Subcutaneous abdominal adipose tissue (tissue), 5 donors: ENCODE measurements at regions not wholly inside any gene's neighbourhood (a gene's known extent, or its start where the extent isn't known, plus 50 kb on each side); places are given as distances from the start of the nearest gene placed in this dataset.

Experiments
- H3K27ac ChIP-seq: one replicate; pipeline ENCODE4 v1.7.0; 2013; ENCODE audit warnings: low read depth, mild to moderate bottlenecking, inconsistent platforms, low read length, moderate library complexity
- H3K27me3 ChIP-seq, 5 donors: one replicate each; pipeline ENCODE4 v1.7.0; 2013; ENCODE audit warnings: low read length in 5 of 5, inconsistent platforms in 1 of 5; ENCODE audit not compliant: control insufficient read depth in 5 of 5, insufficient read depth in 4 of 5
- H3K36me3 ChIP-seq, 5 donors: one replicate each; pipeline ENCODE4 v1.7.0; 2013; ENCODE audit warnings: low read length in 5 of 5; ENCODE audit not compliant: control insufficient read depth in 5 of 5, insufficient read depth in 5 of 5
- H3K4me1 ChIP-seq, 5 donors: one replicate each; pipeline ENCODE4 v1.7.0; 2013; ENCODE audit warnings: low read length in 5 of 5, mild to moderate bottlenecking in 3 of 5, moderate library complexity in 1 of 5; ENCODE audit not compliant: control insufficient read depth in 5 of 5, insufficient read depth in 5 of 5
- H3K4me3 ChIP-seq, 5 donors: one replicate each; pipeline ENCODE4 v1.7.0; 2013; ENCODE audit warnings: low read length in 5 of 5, low read depth in 1 of 5
- H3K9ac ChIP-seq, 5 donors: one replicate each; pipeline ENCODE4 v1.7.0; 2013; ENCODE audit warnings: low read length in 5 of 5, mild to moderate bottlenecking in 4 of 5, moderate library complexity in 3 of 5
- H3K9me3 ChIP-seq, 5 donors: one replicate each; pipeline ENCODE4 v1.7.0; 2013; ENCODE audit warnings: low read length in 5 of 5; ENCODE audit not compliant: control insufficient read depth in 5 of 5
- donor health status: healthy.
- donor health status: healthy.
- donor health status: healthy.
- donor health status: healthy.
- donor health status: healthy.

DNA sequence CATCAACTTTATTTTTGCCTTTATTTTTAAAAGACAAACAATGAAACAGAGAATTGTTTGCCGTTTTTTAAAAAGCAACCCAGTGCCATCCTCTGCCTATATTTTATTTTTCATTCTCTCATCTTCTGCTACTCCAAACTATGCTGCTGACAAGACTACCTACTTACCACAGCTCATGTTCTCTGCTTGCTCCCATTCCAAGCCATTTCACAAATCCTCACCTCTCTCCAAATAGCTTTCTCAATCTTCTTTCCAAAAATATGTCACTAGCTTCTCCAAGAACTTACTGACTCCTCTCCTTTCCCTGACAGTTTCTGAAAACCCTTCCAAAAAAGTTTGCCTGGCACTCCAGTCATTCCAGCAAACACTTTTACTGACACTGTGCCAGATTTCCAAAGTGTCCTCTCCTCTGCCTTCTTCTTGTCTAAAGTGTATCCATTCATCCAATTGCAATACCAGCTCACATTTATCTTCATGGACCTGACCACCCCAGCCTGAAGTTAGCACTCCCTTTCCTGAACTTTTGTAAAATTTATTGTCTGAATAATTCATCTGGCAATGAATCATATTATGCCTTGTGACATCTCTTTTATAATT is 766.5 kb upstream of the B3GALT2 start:
- Histone ChIP-seq H3K27me3 (no peaks in the 10 kb centered on the region), H3K36me3 (no peaks in the 10 kb centered on the region), H3K9ac (no peak overlapping the region), H3K27ac (no peak overlapping the region), H3K4me3 (no peak overlapping the region), H3K4me1 (peaks cover 0 to 15% (median 7%) of the 10 kb centered on the region in 5 donors), H3K9me3 (peaks cover 0 to 4% (median 0%) of the 10 kb centered on the region in 5 donors)

DNA sequence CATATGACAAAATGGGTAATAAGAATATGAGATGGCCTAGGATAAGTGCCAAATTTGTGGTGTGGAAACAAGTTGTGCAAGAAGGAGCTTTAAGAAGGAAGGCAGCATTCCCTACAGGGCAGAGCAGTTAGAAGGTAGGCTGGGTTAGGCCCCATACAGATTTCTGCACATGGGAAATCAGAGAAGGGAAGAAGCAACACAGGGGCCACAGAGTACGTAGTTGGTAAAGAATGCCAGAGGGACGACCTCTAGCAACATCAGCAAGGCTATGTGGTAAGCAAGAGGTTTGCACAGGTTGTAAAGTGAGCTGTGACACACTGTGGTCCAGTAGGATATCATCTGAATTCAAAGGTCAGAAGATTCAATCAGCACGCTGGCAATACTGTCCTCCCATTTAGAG is 765.6 kb upstream of the B3GALT2 start:
- Histone ChIP-seq H3K4me1 (peaks cover 0 to 15% (median 7%) of the 10 kb centered on the region in 5 donors), H3K27ac (no peak overlapping the region), H3K9ac (no peak overlapping the region), H3K9me3 (peaks cover 0 to 4% (median 0%) of the 10 kb centered on the region in 5 donors), H3K4me3 (no peak overlapping the region), H3K36me3 (no peaks in the 10 kb centered on the region), H3K27me3 (no peaks in the 10 kb centered on the region)

DNA sequence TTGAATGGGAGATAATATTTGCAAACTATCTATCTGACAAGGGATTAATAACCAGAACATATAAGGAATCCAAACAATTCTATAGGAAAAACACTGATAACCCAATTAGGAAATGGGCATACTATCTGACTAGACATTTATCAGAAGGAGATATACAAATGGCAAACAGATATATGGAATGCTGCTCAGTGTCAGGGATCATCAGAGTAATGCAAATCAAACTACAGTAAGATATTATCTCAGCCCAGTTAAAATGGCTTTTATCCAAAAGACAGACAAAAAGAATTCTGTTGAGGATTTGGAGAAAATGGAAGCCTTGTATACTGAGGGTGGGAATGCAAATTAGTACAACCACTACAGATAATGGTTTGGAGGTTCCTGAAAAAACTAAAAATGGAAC is 758.0 kb upstream of the B3GALT2 start:
- Histone ChIP-seq H3K27me3 (no peaks in the 10 kb centered on the region), H3K4me1 (no peaks in the 10 kb centered on the region), H3K36me3 (no peaks in the 10 kb centered on the region), H3K4me3 (no peak overlapping the region), H3K9ac (no peak overlapping the region), H3K27ac (no peak overlapping the region), H3K9me3 (peaks cover 0 to 3% (median 2%) of the 10 kb centered on the region in 5 donors)

DNA sequence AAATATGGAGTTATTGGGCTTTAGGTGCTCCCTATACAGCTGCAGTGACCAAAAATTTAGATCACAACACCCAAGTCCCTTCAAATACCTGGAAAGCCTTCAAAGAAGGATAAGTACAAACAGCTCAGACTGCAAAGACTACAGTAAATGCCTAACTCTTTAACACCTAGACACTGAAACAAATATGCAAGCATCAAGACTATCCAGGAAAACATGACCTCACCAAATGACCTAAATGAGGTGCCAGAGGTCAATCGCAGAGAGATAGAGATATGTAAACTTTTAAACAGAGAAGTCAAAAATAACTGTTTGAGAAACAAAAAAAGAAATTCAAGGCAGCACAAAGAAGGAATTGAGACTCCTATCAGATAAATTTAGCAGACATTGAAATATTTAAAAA is 753.8 kb upstream of the B3GALT2 start:
- peaks cover 0 to 3% (median 2%) of the 10 kb centered on the region in 5 donors for H3K9me3 ChIP-seq
- no peak overlapping the region for H3K27ac ChIP-seq
- H3K9ac ChIP-seq, result no peak overlapping the region
- H3K36me3 ChIP-seq, result no peaks in the 10 kb centered on the region
- no peak overlapping the region for H3K4me3 ChIP-seq
- no peaks in the 10 kb centered on the region for H3K4me1 ChIP-seq
- no peaks in the 10 kb centered on the region for H3K27me3 ChIP-seq

DNA sequence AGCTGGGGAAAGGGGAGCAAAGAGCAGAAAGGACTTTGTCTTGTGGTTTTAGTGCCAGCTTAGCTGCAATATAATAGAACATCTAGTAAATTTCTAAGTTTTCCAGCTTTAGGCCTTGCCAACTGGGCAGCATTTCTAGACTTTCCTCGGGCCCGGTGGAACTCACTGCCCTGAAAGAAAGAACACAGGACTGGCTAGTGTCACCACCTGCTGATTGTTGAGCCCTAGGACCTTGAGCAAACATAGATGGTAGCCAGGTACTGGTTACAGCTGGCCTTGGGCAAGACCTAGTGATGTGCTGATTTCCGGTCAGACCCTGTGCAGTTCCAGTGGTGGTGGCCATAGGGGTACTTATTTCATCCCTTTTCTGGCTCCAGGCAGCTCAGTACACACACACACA is 753.2 kb upstream of the B3GALT2 start:
- no peak overlapping the region for H3K27ac ChIP-seq
- no peak overlapping the region for H3K9ac ChIP-seq
- H3K27me3 ChIP-seq, result no peaks in the 10 kb centered on the region
- H3K4me1 ChIP-seq, result no peaks in the 10 kb centered on the region
- peaks cover 0 to 3% (median 2%) of the 10 kb centered on the region in 5 donors for H3K9me3 ChIP-seq
- H3K4me3 ChIP-seq, result no peak overlapping the region
- H3K36me3 ChIP-seq, result no peaks in the 10 kb centered on the region

DNA sequence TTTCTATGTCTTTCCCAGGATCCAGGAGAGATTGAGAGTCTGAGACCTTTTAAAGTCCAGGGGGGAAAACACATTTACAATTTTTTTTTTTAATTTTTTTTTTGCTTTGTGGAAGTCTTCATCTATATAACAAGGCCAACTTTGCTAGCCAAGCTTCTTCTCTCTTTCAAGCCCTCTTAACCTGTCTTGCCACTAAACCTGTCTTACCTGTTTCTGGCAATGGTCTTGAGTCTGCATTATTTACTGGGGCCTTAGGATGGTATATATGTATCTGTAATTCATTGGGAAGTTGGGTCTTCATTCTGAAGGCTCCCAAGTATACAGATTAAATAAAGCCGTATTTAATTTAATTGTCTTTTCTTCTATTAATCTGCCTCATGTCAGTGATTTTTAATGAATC is 750.9 kb upstream of the B3GALT2 start:
- Histone ChIP-seq H3K27ac (no peak overlapping the region), H3K9ac (no peak overlapping the region), H3K9me3 (no peaks in the 10 kb centered on the region), H3K36me3 (no peaks in the 10 kb centered on the region), H3K4me3 (no peak overlapping the region), H3K4me1 (no peaks in the 10 kb centered on the region), H3K27me3 (no peaks in the 10 kb centered on the region)

DNA sequence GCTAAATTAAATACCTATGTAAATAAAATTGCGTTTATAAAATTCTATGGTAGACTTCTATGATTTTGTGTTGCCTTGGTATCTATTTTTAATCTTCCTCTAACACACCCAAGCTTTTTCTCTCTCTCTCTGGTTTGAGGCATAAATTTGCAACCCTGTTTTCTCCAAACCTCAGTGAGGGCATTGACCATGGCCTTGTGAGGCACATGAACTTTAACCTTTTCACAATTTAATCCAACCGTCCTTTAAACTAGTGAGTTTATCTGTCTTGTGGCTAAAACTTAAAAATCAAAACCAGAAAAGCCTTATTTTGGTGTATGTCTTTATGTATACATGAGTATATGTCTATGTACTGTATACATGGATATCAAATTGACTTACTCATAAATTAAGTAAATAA is 746.6 kb upstream of the B3GALT2 start:
- Histone ChIP-seq H3K9ac (no peak overlapping the region), H3K36me3 (no peaks in the 10 kb centered on the region), H3K27ac (no peak overlapping the region), H3K4me1 (no peaks in the 10 kb centered on the region), H3K9me3 (peaks cover 0 to 1% (median 0%) of the 10 kb centered on the region in 5 donors), H3K4me3 (no peak overlapping the region), H3K27me3 (no peaks in the 10 kb centered on the region)

DNA sequence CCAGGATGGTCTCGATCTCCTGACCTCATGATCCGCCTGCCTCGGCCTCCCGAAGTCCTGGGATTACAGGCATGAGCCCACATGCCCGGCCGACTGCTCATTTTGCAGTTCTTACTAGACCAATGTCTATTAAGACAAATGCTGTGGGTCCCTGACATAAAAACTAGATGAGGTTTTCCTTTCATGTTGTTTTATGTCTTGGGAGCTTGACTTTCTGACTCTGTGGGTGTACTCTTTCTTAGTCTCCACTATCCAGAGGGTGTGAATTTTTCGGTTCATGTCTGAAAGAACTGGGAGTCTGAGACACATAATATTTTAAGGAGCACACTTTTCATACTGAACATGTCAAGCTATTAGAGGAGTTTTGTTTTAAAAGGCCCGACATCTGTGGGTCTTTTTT is 744.9 kb upstream of the B3GALT2 start:
- H3K9me3 ChIP-seq, result peaks cover 2 to 13% (median 10%) of the 10 kb centered on the region in 5 donors
- no peaks in the 10 kb centered on the region for H3K4me1 ChIP-seq
- H3K27me3 ChIP-seq, result no peaks in the 10 kb centered on the region
- no peak overlapping the region for H3K9ac ChIP-seq
- no peaks in the 10 kb centered on the region for H3K36me3 ChIP-seq
- H3K27ac ChIP-seq, result no peak overlapping the region
- no peak overlapping the region for H3K4me3 ChIP-seq

DNA sequence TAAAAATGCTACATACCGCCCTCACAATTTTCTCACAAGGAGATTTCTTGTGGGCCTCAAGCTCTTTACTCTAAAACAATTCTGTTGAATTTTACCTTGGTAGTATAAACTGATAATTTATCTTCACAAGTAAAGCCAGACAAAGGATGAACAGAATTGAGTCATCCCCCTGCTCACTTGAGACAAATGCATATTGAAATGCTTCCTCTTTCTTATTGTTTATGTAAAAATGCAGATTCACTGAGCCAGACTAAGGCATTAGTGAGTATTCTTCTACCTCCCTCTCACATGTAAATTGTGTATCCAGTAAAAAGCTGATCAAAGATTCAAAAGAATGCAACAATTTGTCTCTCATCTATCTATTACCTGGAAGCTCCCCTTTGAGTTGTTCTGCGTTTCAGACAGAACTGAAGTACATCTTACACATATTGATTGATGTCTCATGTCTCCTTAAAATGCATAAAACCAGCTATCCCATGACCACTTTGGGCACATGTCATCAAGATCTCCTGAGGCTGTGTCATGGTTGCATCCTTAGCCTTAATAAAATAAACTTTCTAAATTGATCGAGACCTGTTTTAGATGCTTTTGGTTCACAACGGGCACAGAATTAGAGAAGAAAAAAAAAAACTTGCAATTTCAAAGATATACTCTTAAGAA is 743.1 kb upstream of the B3GALT2 start:
- Histone ChIP-seq H3K27me3 (no peaks in the 10 kb centered on the region), H3K9me3 (peaks cover 2 to 13% (median 10%) of the 10 kb centered on the region in 5 donors), H3K4me1 (no peaks in the 10 kb centered on the region), H3K27ac (no peak overlapping the region), H3K36me3 (no peaks in the 10 kb centered on the region), H3K4me3 (no peak overlapping the region), H3K9ac (no peak overlapping the region)

DNA sequence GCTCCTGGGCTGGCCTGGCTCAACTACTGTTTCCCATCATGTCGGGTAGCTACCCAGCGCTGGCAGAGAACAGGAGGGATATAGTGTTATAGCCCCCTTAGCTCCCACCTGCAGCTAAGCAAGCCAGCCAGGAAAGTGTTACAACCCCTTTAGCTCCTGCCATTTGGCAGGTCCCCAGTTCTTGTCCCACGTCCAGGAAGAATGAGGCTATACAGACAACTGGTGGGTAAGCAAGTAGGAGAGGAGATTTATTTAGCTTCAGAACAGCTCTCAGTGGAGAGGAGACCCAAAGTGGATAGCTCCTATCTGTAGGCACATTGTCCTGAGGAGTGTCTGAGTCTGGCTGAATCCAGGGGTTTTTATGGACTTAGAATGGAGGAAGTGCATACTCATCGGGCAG is 741.1 kb upstream of the B3GALT2 start:
- Histone ChIP-seq H3K9ac (no peak overlapping the region), H3K27me3 (no peaks in the 10 kb centered on the region), H3K4me3 (no peak overlapping the region), H3K36me3 (no peaks in the 10 kb centered on the region), H3K27ac (no peak overlapping the region), H3K9me3 (peaks cover 2 to 13% (median 10%) of the 10 kb centered on the region in 5 donors), H3K4me1 (no peaks in the 10 kb centered on the region)
